GM06990 (cell line): ENCODE measurements at regions not wholly inside any gene's neighbourhood (a gene's known extent, or its start where the extent isn't known, plus 50 kb on each side); places are given as distances from the start of the nearest gene placed in this dataset.

Experiments used
- DNase-seq: peaks from one replicate; pipeline ENCODE4 v3.0.0-alpha.2; 2011; ENCODE audit not compliant: insufficient read length; ENCODE audit errors: extremely low read depth
- H3K27me3 ChIP-seq: replicated peaks from 2 replicates; pipeline ENCODE4 v1.6.0; 2011; ENCODE audit warnings: low read length; ENCODE audit not compliant: control insufficient read depth, insufficient read depth
- H3K36me3 ChIP-seq: 2 replicates; pipeline ENCODE4 v1.5.1; 2011; ENCODE audit warnings: low read length; ENCODE audit not compliant: control insufficient read depth, insufficient read depth
- H3K4me3 ChIP-seq: replicated peaks from 2 replicates; pipeline ENCODE4 v1.5.1; 2011; ENCODE audit warnings: low read depth, mild to moderate bottlenecking, control low read depth, low read length
- TF ChIP-seq, protein P1 (sequence below): IDR thresholded peaks from 2 replicates; pipeline ENCODE4 v1.5.1; 2011; ENCODE audit warnings: low read length, control low read depth, mild to moderate bottlenecking, inconsistent platforms; ENCODE audit not compliant: insufficient read depth, poor library complexity, severe bottlenecking

DNA sequence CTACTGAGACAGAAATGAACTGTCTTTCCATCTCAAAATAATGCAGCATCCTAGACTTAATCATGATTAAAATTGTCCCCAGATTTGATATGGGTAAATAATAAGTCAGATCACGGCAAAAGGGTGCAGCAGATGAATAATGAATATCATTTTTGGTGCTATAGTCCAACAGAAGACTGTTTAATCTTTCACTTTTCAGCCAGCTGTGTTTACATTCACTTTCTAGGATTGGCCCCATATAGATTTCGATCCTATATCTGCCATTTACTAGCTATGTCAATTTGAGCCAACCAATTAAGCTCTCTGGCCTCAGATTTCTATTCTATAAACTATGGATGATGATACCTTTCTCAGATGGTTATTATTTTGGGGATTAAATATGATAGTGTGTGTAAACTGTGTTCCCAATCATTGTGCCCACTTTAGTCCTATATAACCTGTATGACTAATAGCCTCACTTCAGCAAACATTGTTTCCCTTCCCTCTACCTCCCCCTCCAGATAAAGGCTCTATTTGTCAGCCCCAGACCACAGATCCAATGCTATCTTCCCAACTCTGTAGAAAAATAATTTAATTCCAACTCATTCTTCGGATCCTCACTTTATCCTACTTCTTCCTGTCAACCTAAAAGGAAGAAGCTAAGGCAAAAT is 53.6 kb upstream of the NT5E start:
- H3K36me3 ChIP-seq = no peaks in the 10 kb centered on the region
- no peaks in the 10 kb centered on the region for H3K27me3 ChIP-seq
- TF ChIP-seq, protein P1, sequence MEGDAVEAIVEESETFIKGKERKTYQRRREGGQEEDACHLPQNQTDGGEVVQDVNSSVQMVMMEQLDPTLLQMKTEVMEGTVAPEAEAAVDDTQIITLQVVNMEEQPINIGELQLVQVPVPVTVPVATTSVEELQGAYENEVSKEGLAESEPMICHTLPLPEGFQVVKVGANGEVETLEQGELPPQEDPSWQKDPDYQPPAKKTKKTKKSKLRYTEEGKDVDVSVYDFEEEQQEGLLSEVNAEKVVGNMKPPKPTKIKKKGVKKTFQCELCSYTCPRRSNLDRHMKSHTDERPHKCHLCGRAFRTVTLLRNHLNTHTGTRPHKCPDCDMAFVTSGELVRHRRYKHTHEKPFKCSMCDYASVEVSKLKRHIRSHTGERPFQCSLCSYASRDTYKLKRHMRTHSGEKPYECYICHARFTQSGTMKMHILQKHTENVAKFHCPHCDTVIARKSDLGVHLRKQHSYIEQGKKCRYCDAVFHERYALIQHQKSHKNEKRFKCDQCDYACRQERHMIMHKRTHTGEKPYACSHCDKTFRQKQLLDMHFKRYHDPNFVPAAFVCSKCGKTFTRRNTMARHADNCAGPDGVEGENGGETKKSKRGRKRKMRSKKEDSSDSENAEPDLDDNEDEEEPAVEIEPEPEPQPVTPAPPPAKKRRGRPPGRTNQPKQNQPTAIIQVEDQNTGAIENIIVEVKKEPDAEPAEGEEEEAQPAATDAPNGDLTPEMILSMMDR = no peak
- no peak overlapping the region for H3K4me3 ChIP-seq
- no peak for DNase-seq

DNA sequence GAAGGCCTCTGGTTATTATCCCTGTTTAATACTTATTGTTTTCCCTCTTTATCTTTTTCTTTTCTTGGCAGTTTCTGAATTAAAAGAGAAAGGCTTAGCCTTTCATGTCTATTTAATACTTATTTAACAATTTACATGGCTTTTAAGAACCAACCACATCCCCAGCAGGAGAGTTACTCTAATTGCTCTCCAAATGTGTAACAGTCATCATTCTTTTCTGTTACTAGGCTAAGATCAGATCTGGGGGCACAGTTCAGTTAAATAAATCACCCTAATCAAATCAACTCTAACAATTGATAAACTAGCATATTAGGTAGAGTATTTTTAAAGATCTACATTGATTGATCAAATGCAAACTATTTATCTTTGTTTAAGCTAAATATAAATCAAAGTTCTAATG is 54.1 kb upstream of the NT5E start:
- TF ChIP-seq, protein P1 = no peak
- no peaks in the 10 kb centered on the region for H3K36me3 ChIP-seq
- H3K4me3 ChIP-seq = no peak overlapping the region
- DNase-seq = no peak
- no peaks in the 10 kb centered on the region for H3K27me3 ChIP-seq

DNA sequence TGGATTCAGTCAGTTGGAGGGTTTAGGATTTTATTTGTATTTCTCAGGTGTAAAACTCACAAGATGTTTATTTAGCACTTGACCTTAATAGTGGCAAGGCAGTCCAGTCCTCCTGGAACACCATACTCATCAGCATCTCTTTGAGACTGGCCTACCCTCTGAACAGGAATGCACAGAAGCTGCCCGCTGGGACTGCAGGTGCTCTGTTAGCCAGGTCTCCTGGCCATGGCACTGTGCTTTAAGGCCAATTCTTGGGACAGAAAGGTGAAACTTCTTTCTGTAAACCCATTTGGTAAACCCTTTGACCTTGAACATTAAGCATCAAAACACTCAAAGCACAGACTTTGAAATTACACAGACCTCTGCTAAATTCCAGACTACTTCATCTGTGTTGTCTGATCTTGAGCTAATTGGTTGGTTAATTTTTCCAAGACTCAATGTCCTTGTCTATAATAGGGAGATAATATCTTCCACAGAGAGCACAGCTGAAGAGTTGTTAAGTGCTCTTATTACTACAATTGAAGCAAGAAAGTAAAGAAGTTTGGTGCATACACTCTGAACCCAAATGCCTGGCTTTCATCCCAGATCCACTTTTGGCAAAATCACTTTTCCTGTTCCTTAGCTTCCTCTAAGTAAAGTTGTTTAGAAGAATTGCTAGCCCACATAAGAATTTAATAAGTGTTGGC is 54.9 kb upstream of the NT5E start:
- H3K36me3 ChIP-seq = no peaks in the 10 kb centered on the region
- TF ChIP-seq, protein P1 = no peak
- DNase-seq = no peak
- H3K27me3 ChIP-seq = no peaks in the 10 kb centered on the region
- no peak overlapping the region for H3K4me3 ChIP-seq

DNA sequence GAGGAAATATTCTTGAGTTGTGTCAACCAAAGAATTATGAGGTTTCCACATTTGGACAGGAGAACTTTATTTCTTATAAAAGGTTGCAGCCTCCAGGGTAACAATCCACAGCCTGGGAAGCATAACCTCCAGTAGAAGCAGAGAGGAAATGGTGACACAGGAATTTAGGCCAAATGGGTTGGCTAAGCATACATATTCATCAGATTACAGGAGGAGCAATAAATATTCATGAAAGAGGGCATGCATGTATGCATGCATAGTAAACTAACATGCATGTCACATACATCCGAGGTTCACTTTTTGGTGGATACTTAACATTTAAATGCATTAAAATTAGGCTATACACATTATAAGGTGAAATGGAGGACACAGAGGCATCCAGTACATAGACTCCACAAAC is 55.7 kb upstream of the NT5E start:
- no peaks in the 10 kb centered on the region for H3K27me3 ChIP-seq
- TF ChIP-seq, protein P1 = no peak
- H3K36me3 ChIP-seq = no peaks in the 10 kb centered on the region
- no peak overlapping the region for H3K4me3 ChIP-seq
- no peak for DNase-seq

DNA sequence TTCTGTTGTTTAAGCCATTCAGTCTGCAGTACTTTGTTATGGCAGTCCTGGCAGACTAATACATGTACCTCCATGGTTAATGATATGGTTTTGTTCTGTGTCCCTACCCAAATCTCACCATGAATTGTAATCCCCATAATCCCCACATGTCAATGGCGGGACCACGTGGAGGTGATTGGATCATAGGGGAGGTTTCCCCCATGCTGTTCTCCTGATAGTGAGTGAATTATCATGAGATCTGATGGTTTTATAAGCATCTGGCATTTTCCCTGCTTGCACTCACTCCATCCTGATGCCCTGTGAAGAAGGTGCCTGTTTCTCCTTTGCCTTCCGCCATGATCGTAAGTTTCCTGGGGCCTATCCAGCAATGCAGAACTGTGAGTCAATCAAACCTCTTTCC is 57.5 kb upstream of the NT5E start:
- no peaks in the 10 kb centered on the region for H3K36me3 ChIP-seq
- H3K4me3 ChIP-seq = no peak overlapping the region
- no peaks in the 10 kb centered on the region for H3K27me3 ChIP-seq
- no peak for DNase-seq
- TF ChIP-seq, protein P1 = no peak
